GM10266 (cell line): ENCODE measurements at regions not wholly inside any gene's neighbourhood (a gene's known extent, or its start where the extent isn't known, plus 50 kb on each side); places are given as distances from the start of the nearest gene placed in this dataset.

Experiments
- DNase-seq: peaks from one replicate; pipeline ENCODE4 v3.0.0; 2012; ENCODE audit errors: extremely low spot score
- CTCF ChIP-seq: IDR thresholded peaks from 2 replicates; pipeline ENCODE4 v1.5.1; 2012; ENCODE audit warnings: mild to moderate bottlenecking, low read depth; ENCODE audit not compliant: control insufficient read depth, insufficient read depth; ENCODE audit errors: missing control alignments

GRCh38 chr17:69762766-69763165 lies 312.3 kb upstream of the KCNJ16 start:
- no peak for TF ChIP-seq CTCF
- no peak for DNase-seq

- DNase-seq, result no peak
- no peak for TF ChIP-seq CTCF
Observed at GRCh38 chr17:69763503-69763902, 311.5 kb upstream of the KCNJ16 start.

GRCh38 chr17:69764146-69764545 lies 310.9 kb upstream of the KCNJ16 start:
- TF ChIP-seq CTCF, result no peak
- DNase-seq, result no peak

GRCh38 chr17:69769050-69769449 lies 306.0 kb upstream of the KCNJ16 start:
- no peak for DNase-seq
- no peak for TF ChIP-seq CTCF

- no peak for TF ChIP-seq CTCF
- DNase-seq, result no peak
Observed at GRCh38 chr17:69773081-69773480, 301.9 kb upstream of the KCNJ16 start.

GRCh38 chr17:69779378-69780214 lies 295.4 kb upstream of the KCNJ16 start:
- TF ChIP-seq CTCF, result no peak
- no peak for DNase-seq

GRCh38 chr17:69783865-69784264 lies 291.2 kb upstream of the KCNJ16 start:
- DNase-seq, result no peak
- no peak for TF ChIP-seq CTCF
